ENCODE measurements at regions not wholly inside any gene's neighbourhood (a gene's known extent, or its start where the extent isn't known, plus 50 kb on each side); places are given as distances from the start of the nearest gene placed in this dataset.

- H3K36me3 Mint-ChIP-seq: no peaks in the 10 kb centered on the region
- POLR2A ChIA-PET (ENCODE audit: partially characterized antibody): no interaction called here
- intact Hi-C loops (cut with micrococcal nuclease): no loop called here
- no peaks in the 10 kb centered on the region for H3K9me3 ChIP-seq (ENCODE audit: control insufficient read depth in 1 of 2, low read length in 2 of 2)
- H3K27ac ChIP-seq (ENCODE audit: low read depth, low read length): no peak overlapping the region
- no peaks in the 10 kb centered on the region for H3K4me1 ChIP-seq (ENCODE audit: insufficient read depth, low read length)
- no peak overlapping the region for H3K4me3 Mint-ChIP-seq
- no peaks in the 10 kb centered on the region for H3K36me3 ChIP-seq (ENCODE audit: insufficient read depth, low read length)
- no peak overlapping the region for H3K27ac Mint-ChIP-seq
- CTCF ChIA-PET (ENCODE audit: partially characterized antibody): no interaction called here
- H3K4me1 Mint-ChIP-seq: no peaks in the 10 kb centered on the region
- no peak for DNase-seq
- peaks cover 0 to 4% (median 0%) of the 10 kb centered on the region in 8 donors for H3K9me3 Mint-ChIP-seq
- no peaks in the 10 kb centered on the region for H3K27me3 ChIP-seq (ENCODE audit: insufficient read depth, low read length)
- H3K4me3 ChIP-seq (ENCODE audit: low read length in 2 of 2): no peak overlapping the region
- peaks cover 1 to 4% of the 10 kb centered on the region in 2 donors for H3K27me3 Mint-ChIP-seq
Measured at GRCh38 chr20:40634891-40635290, 54.1 kb downstream of the MAFB start.

GRCh38 chr20:40633123-40633850 lies 55.7 kb downstream of the MAFB start:
- ChIA-PET POLR2A (ENCODE audit: partially characterized antibody) (no interaction called here), CTCF (ENCODE audit: partially characterized antibody) (no interaction called here)
- no peaks in the 10 kb centered on the region for H3K36me3 ChIP-seq (ENCODE audit: insufficient read depth, low read length)
- H3K9me3 ChIP-seq (ENCODE audit: control insufficient read depth in 1 of 2, low read length in 2 of 2): no peaks in the 10 kb centered on the region
- H3K4me1 ChIP-seq (ENCODE audit: insufficient read depth, low read length): no peaks in the 10 kb centered on the region
- Mint-ChIP-seq H3K9me3 (peaks cover 0 to 2% (median 0%) of the 10 kb centered on the region in 8 donors), H3K27ac (no peak overlapping the region), H3K4me1 (no peaks in the 10 kb centered on the region), H3K36me3 (no peaks in the 10 kb centered on the region), H3K4me3 (no peak overlapping the region), H3K27me3 (peaks cover 1 to 2% of the 10 kb centered on the region in 2 donors)
- DNase-seq: no peak
- no peaks in the 10 kb centered on the region for H3K27me3 ChIP-seq (ENCODE audit: insufficient read depth, low read length)
- intact Hi-C loops (cut with micrococcal nuclease): no loop called here
- no peak overlapping the region for H3K4me3 ChIP-seq (ENCODE audit: low read length in 2 of 2)
- no peak overlapping the region for H3K27ac ChIP-seq (ENCODE audit: low read depth, low read length)

GRCh38 chr20:40632346-40632976 lies 56.6 kb downstream of the MAFB start:
- Mint-ChIP-seq H3K27me3 (peaks cover 0 to 1% of the 10 kb centered on the region in 2 donors), H3K4me3 (no peak overlapping the region), H3K36me3 (no peaks in the 10 kb centered on the region), H3K9me3 (peaks cover 0 to 2% (median 0%) of the 10 kb centered on the region in 8 donors), H3K4me1 (no peaks in the 10 kb centered on the region), H3K27ac (no peak overlapping the region)
- ChIA-PET CTCF (ENCODE audit: partially characterized antibody) (no interaction called here), POLR2A (ENCODE audit: partially characterized antibody) (no interaction called here)
- Histone ChIP-seq H3K4me3 (ENCODE audit: low read length in 2 of 2) (no peak overlapping the region), H3K27ac (ENCODE audit: low read depth, low read length) (no peak overlapping the region), H3K36me3 (ENCODE audit: insufficient read depth, low read length) (no peaks in the 10 kb centered on the region), H3K27me3 (ENCODE audit: insufficient read depth, low read length) (no peaks in the 10 kb centered on the region), H3K9me3 (ENCODE audit: control insufficient read depth in 1 of 2, low read length in 2 of 2) (no peaks in the 10 kb centered on the region), H3K4me1 (ENCODE audit: insufficient read depth, low read length) (no peaks in the 10 kb centered on the region)
- DNase-seq: no peak
- intact Hi-C loops (cut with micrococcal nuclease): no loop called here

GRCh38 chr20:40631119-40631631 lies 57.9 kb downstream of the MAFB start:
- Histone ChIP-seq H3K27ac (ENCODE audit: low read depth, low read length) (no peak overlapping the region), H3K9me3 (ENCODE audit: control insufficient read depth in 1 of 2, low read length in 2 of 2) (no peaks in the 10 kb centered on the region), H3K27me3 (ENCODE audit: insufficient read depth, low read length) (no peaks in the 10 kb centered on the region), H3K36me3 (ENCODE audit: insufficient read depth, low read length) (no peaks in the 10 kb centered on the region), H3K4me1 (ENCODE audit: insufficient read depth, low read length) (no peaks in the 10 kb centered on the region), H3K4me3 (ENCODE audit: low read length in 2 of 2) (no peak overlapping the region)
- Mint-ChIP-seq H3K4me1 (no peaks in the 10 kb centered on the region), H3K9me3 (peaks cover 0 to 7% (median 3%) of the 10 kb centered on the region in 8 donors), H3K4me3 (no peak overlapping the region), H3K36me3 (no peaks in the 10 kb centered on the region), H3K27me3 (peaks cover 0 to 1% of the 10 kb centered on the region in 2 donors), H3K27ac (no peak overlapping the region)
- intact Hi-C loops (cut with micrococcal nuclease): no loop called here
- POLR2A ChIA-PET (ENCODE audit: partially characterized antibody): no interaction called here
- DNase-seq: no peak
- CTCF ChIA-PET (ENCODE audit: partially characterized antibody): no interaction called here

GRCh38 chr20:40630713-40631112 lies 58.3 kb downstream of the MAFB start:
- H3K27me3 Mint-ChIP-seq: peaks cover 0 to 1% of the 10 kb centered on the region in 2 donors
- DNase-seq: no peak
- H3K9me3 Mint-ChIP-seq: peaks cover 0 to 7% (median 3%) of the 10 kb centered on the region in 8 donors
- ChIA-PET POLR2A (ENCODE audit: partially characterized antibody) (no interaction called here), CTCF (ENCODE audit: partially characterized antibody) (no interaction called here)
- Histone ChIP-seq H3K27ac (ENCODE audit: low read depth, low read length) (no peak overlapping the region), H3K9me3 (ENCODE audit: control insufficient read depth in 1 of 2, low read length in 2 of 2) (no peaks in the 10 kb centered on the region), H3K27me3 (ENCODE audit: insufficient read depth, low read length) (no peaks in the 10 kb centered on the region), H3K4me1 (ENCODE audit: insufficient read depth, low read length) (no peaks in the 10 kb centered on the region), H3K4me3 (ENCODE audit: low read length in 2 of 2) (no peak overlapping the region), H3K36me3 (ENCODE audit: insufficient read depth, low read length) (no peaks in the 10 kb centered on the region)
- no peak overlapping the region for H3K27ac Mint-ChIP-seq
- intact Hi-C loops (cut with micrococcal nuclease): no loop called here
- H3K4me1 Mint-ChIP-seq: no peaks in the 10 kb centered on the region
- H3K4me3 Mint-ChIP-seq: no peak overlapping the region
- H3K36me3 Mint-ChIP-seq: no peaks in the 10 kb centered on the region

GRCh38 chr20:40630099-40630498 lies 58.9 kb downstream of the MAFB start:
- Histone ChIP-seq H3K27me3 (ENCODE audit: insufficient read depth, low read length) (no peaks in the 10 kb centered on the region), H3K27ac (ENCODE audit: low read depth, low read length) (no peak overlapping the region), H3K36me3 (ENCODE audit: insufficient read depth, low read length) (no peaks in the 10 kb centered on the region), H3K9me3 (ENCODE audit: control insufficient read depth in 1 of 2, low read length in 2 of 2) (no peaks in the 10 kb centered on the region), H3K4me3 (ENCODE audit: low read length in 2 of 2) (no peak overlapping the region), H3K4me1 (ENCODE audit: insufficient read depth, low read length) (no peaks in the 10 kb centered on the region)
- ChIA-PET POLR2A (ENCODE audit: partially characterized antibody) (no interaction called here), CTCF (ENCODE audit: partially characterized antibody) (no interaction called here)
- no peaks in the 10 kb centered on the region for H3K4me1 Mint-ChIP-seq
- no peaks in the 10 kb centered on the region for H3K36me3 Mint-ChIP-seq
- no peak for DNase-seq
- intact Hi-C loops (cut with micrococcal nuclease): no loop called here
- H3K27me3 Mint-ChIP-seq: no peaks in the 10 kb centered on the region
- peaks cover 0 to 7% (median 3%) of the 10 kb centered on the region in 8 donors for H3K9me3 Mint-ChIP-seq
- H3K27ac Mint-ChIP-seq: no peak overlapping the region
- no peak overlapping the region for H3K4me3 Mint-ChIP-seq

- Mint-ChIP-seq H3K27me3 (no peaks in the 10 kb centered on the region), H3K27ac (no peak overlapping the region), H3K4me1 (no peaks in the 10 kb centered on the region), H3K36me3 (no peaks in the 10 kb centered on the region), H3K9me3 (peaks cover 0 to 7% (median 3%) of the 10 kb centered on the region in 8 donors), H3K4me3 (no peak overlapping the region)
- POLR2A ChIA-PET (ENCODE audit: partially characterized antibody): no interaction called here
- intact Hi-C loops (cut with micrococcal nuclease): no loop called here
- Histone ChIP-seq H3K27me3 (ENCODE audit: insufficient read depth, low read length) (no peaks in the 10 kb centered on the region), H3K27ac (ENCODE audit: low read depth, low read length) (no peak overlapping the region), H3K9me3 (ENCODE audit: control insufficient read depth in 1 of 2, low read length in 2 of 2) (no peaks in the 10 kb centered on the region), H3K36me3 (ENCODE audit: insufficient read depth, low read length) (no peaks in the 10 kb centered on the region), H3K4me1 (ENCODE audit: insufficient read depth, low read length) (no peaks in the 10 kb centered on the region), H3K4me3 (ENCODE audit: low read length in 2 of 2) (no peak overlapping the region)
- CTCF ChIA-PET (ENCODE audit: partially characterized antibody): no interaction called here
- no peak for DNase-seq
Measured at GRCh38 chr20:40628877-40629276, 60.2 kb downstream of the MAFB start.
